ENCODE measurements at regions not wholly inside any gene's neighbourhood (a gene's known extent, or its start where the extent isn't known, plus 50 kb on each side); places are given as distances from the start of the nearest gene placed in this dataset.

DNA sequence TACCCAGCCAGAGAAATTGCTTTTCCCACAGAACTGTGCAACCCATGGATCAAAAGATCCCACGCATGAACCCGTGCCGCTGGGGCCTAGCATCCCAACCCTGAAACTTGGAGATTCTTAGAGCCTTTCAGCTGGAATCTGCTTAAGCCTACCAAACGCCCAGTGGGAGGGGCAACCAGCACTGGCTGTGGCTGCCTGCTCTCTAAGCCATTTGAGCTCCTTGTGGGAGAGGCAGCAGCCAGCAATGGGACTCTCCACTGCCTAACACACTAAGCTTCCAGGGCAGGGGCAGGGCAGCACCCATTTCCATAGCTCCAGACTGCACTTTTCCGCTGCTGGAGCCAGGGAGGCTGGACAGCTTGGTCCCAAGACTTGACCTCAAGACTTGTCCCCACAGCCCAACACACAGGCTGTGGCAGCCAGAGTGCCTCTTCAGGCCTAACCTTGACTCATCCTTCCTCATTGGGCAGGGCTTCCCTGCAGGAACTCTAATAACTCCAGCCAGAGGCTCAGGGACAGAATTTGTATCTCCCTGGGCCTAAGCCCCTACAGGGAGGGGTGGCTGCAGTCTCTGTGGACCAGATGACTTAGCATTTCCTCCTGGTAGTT is 437.4 kb downstream of the MTRR start:
- no peaks in the 10 kb centered on the region for H3K27me3 ChIP-seq (ENCODE audit: control insufficient read depth, insufficient read depth, low read length)
- no peaks in the 10 kb centered on the region for H3K4me1 ChIP-seq (ENCODE audit: control insufficient read depth, insufficient read depth, low read length)
- no peak overlapping the region for H3K4me3 ChIP-seq (ENCODE audit: low read depth, low read length)
- no peaks in the 10 kb centered on the region for H3K9me3 ChIP-seq (ENCODE audit: control insufficient read depth, insufficient read depth, low read length)
- no peak overlapping the region for H3K9ac ChIP-seq (ENCODE audit: low read depth, low read length)
- no peaks in the 10 kb centered on the region for H3K36me3 ChIP-seq (ENCODE audit: control insufficient read depth, insufficient read depth, low read length)

DNA sequence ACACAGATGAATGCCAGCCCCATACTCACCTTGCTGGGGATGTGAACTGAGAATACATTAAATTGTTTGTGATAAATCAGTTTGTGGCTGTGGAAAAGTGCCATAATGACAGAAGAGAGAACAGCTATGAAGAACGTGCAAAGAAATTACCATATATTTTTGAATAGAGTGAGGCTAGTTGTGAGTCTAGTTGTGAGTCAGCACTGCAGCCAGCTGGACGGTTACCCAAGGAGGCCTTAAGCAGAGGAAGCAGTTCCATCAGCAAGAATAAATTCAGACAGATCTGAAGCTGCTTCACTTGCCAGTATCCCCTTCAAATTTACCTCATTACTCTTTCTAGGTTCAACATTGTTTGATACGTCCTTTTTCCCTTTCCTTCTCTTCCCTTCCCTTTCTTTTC is 446.0 kb downstream of the MTRR start:
- Histone ChIP-seq H3K36me3 (ENCODE audit: control insufficient read depth, insufficient read depth, low read length) (no peaks in the 10 kb centered on the region), H3K27me3 (ENCODE audit: control insufficient read depth, insufficient read depth, low read length) (no peaks in the 10 kb centered on the region), H3K9me3 (ENCODE audit: control insufficient read depth, insufficient read depth, low read length) (no peaks in the 10 kb centered on the region), H3K4me3 (ENCODE audit: low read depth, low read length) (no peak overlapping the region), H3K4me1 (ENCODE audit: control insufficient read depth, insufficient read depth, low read length) (no peaks in the 10 kb centered on the region), H3K9ac (ENCODE audit: low read depth, low read length) (no peak overlapping the region)

DNA sequence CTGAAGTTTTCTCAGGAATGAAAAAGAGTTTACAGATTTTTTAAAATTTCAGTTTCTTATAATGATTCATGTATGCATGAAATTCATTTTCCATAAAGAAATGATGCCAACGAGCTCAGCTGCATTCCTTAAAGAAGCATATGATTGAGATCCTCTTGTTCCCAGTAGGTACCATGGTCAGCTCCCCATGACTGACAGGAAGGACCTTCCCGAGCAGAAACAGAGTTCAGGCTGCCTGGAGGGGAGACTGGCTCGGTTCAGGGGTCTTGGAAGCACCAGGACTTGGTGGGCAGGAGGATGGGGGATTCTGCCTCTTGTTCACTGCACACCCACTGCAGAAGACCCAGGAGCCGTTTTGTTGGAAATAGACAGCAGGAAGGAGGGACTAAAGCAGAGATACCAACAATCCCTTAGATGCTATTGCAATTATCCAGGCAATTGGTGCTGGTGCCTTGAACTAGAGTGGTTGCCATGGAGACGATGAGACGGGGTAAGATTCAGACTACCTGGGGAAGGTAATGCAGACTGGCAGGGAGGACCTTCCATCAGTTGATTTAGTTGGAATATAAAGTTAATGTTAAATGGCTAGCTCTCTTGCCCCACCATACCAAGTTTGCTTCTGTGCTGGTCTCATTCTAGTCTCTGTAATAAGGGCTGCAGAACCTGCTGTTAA is 447.8 kb downstream of the MTRR start:
- H3K27me3 ChIP-seq (ENCODE audit: control insufficient read depth, insufficient read depth, low read length) = no peaks in the 10 kb centered on the region
- no peak overlapping the region for H3K4me3 ChIP-seq (ENCODE audit: low read depth, low read length)
- H3K36me3 ChIP-seq (ENCODE audit: control insufficient read depth, insufficient read depth, low read length) = no peaks in the 10 kb centered on the region
- H3K4me1 ChIP-seq (ENCODE audit: control insufficient read depth, insufficient read depth, low read length) = no peaks in the 10 kb centered on the region
- H3K9ac ChIP-seq (ENCODE audit: low read depth, low read length) = no peak overlapping the region
- H3K9me3 ChIP-seq (ENCODE audit: control insufficient read depth, insufficient read depth, low read length) = no peaks in the 10 kb centered on the region

DNA sequence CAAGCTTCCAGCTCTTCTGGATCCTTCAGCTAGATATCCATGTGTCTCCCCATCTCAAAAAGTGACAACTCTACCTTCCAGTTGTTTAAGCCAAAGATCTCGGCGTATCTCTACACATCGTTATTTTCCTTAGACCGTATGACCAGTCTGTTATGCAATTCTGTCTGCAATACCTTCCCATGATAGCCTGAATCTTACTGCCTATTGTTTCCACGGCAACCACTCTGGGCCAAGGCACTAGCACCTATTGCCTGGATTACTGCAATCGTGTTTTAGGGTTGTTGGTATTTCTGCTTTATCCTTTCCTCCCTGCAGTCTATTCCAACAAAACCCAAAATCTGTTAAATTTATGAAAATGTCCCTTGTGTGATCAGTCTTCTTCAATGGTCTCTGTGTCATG is 448.4 kb downstream of the MTRR start:
- no peaks in the 10 kb centered on the region for H3K36me3 ChIP-seq (ENCODE audit: control insufficient read depth, insufficient read depth, low read length)
- H3K4me3 ChIP-seq (ENCODE audit: low read depth, low read length) = no peak overlapping the region
- no peaks in the 10 kb centered on the region for H3K27me3 ChIP-seq (ENCODE audit: control insufficient read depth, insufficient read depth, low read length)
- no peaks in the 10 kb centered on the region for H3K4me1 ChIP-seq (ENCODE audit: control insufficient read depth, insufficient read depth, low read length)
- no peaks in the 10 kb centered on the region for H3K9me3 ChIP-seq (ENCODE audit: control insufficient read depth, insufficient read depth, low read length)
- H3K9ac ChIP-seq (ENCODE audit: low read depth, low read length) = no peak overlapping the region

DNA sequence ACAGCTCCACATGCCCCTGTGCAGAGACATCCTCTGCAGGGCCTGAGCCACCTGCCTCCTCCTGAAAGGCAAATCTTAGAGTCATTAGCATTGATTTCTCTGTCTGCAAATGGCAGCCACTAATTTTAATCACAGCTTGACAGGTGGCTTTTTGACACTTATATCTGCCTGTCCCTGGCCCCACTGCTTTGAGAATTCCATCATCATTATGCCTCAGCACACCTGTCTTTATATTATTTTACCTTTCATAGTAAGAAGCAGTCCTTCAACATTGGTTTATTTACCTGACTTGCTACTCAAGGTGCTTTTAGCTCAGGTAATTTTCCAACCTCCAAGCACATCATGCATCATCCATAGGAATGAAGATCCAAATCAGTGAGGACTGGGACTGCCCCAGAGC is 451.3 kb downstream of the MTRR start:
- Histone ChIP-seq H3K9me3 (ENCODE audit: control insufficient read depth, insufficient read depth, low read length) (no peaks in the 10 kb centered on the region), H3K4me3 (ENCODE audit: low read depth, low read length) (no peak overlapping the region), H3K36me3 (ENCODE audit: control insufficient read depth, insufficient read depth, low read length) (no peaks in the 10 kb centered on the region), H3K27me3 (ENCODE audit: control insufficient read depth, insufficient read depth, low read length) (no peaks in the 10 kb centered on the region), H3K4me1 (ENCODE audit: control insufficient read depth, insufficient read depth, low read length) (no peaks in the 10 kb centered on the region), H3K9ac (ENCODE audit: low read depth, low read length) (no peak overlapping the region)

DNA sequence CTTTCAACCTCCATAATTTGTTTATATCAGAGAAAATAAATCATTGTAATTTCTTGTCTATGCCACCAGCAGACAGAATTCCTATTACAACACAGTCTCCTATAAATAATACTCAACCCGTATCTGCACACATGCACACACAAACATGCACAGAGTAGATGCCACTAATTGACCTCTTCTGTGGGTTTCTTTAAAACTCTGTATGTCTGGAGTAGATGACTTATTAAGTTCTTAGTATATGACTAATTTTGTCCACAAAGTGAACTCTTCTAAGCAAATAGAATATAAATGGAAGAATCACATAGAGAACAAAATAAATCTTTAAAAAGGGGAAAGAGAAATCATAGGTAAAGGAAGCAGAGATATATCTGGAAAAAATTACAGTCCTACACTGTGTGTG is 452.3 kb downstream of the MTRR start:
- Histone ChIP-seq H3K27me3 (ENCODE audit: control insufficient read depth, insufficient read depth, low read length) (no peaks in the 10 kb centered on the region), H3K9ac (ENCODE audit: low read depth, low read length) (no peak overlapping the region), H3K9me3 (ENCODE audit: control insufficient read depth, insufficient read depth, low read length) (no peaks in the 10 kb centered on the region), H3K4me1 (ENCODE audit: control insufficient read depth, insufficient read depth, low read length) (no peaks in the 10 kb centered on the region), H3K4me3 (ENCODE audit: low read depth, low read length) (no peak overlapping the region), H3K36me3 (ENCODE audit: control insufficient read depth, insufficient read depth, low read length) (no peaks in the 10 kb centered on the region)

DNA sequence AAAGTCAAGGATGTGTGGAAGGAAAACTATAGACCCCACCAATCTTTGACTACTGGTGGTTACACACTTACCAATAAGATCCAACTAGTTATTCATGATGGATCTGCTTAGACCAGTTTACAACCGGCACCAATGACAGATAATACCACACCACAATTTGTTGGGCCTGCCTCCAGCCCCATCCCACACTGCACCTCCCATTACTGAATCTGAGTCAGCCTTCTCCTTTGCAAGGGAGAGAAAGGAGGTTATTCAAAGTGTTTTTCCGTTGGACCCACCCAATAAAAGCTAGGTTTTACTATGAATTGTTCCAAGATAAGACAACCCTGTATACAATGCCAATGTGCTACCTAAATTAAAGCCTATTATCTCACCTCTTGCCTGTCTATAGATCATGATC is 453.5 kb downstream of the MTRR start:
- Histone ChIP-seq H3K4me1 (ENCODE audit: control insufficient read depth, insufficient read depth, low read length) (no peaks in the 10 kb centered on the region), H3K9ac (ENCODE audit: low read depth, low read length) (no peak overlapping the region), H3K27me3 (ENCODE audit: control insufficient read depth, insufficient read depth, low read length) (no peaks in the 10 kb centered on the region), H3K36me3 (ENCODE audit: control insufficient read depth, insufficient read depth, low read length) (no peaks in the 10 kb centered on the region), H3K9me3 (ENCODE audit: control insufficient read depth, insufficient read depth, low read length) (no peaks in the 10 kb centered on the region), H3K4me3 (ENCODE audit: low read depth, low read length) (no peak overlapping the region)

DNA sequence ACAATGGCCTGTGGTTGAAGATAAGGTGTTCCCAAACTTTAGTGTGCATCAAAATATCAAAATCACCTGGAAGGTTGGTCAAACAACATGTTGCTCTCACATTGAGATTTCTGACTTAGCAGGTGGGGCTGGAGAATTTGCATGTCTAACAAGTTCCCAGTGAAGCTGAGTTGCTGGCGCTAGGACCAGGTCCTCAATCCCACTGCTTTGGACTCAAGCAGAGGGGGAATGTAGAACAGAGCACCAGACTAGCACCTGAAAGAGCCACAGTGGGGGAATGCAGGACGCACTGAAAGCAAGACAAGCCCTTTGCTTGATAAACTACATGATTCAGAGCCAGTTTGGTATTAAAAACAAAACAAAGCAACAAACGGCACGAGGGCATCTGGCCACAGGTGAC is 458.1 kb downstream of the MTRR start:
- Histone ChIP-seq H3K9ac (ENCODE audit: low read depth, low read length) (no peak overlapping the region), H3K36me3 (ENCODE audit: control insufficient read depth, insufficient read depth, low read length) (no peaks in the 10 kb centered on the region), H3K4me1 (ENCODE audit: control insufficient read depth, insufficient read depth, low read length) (no peaks in the 10 kb centered on the region), H3K9me3 (ENCODE audit: control insufficient read depth, insufficient read depth, low read length) (no peaks in the 10 kb centered on the region), H3K4me3 (ENCODE audit: low read depth, low read length) (no peak overlapping the region), H3K27me3 (ENCODE audit: control insufficient read depth, insufficient read depth, low read length) (no peaks in the 10 kb centered on the region)

DNA sequence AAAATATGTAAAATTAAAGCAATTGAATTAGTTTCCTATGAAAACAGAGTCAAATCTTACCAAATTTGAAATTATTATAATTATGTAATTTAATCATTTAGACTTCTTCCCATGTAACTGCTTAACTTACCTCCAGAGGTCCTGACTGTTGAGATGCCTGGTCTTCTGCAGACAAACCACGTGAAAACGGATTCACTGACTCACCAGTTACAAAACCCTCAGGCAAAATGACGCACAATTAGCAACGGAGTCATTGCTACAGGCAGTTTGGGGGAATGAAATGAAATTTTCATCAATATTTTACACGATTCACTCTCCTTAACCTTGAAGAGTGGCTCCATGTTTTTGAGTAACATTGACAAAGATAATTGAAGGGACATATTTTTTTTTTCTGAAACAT is 460.8 kb downstream of the MTRR start:
- no peaks in the 10 kb centered on the region for H3K36me3 ChIP-seq (ENCODE audit: control insufficient read depth, insufficient read depth, low read length)
- H3K9me3 ChIP-seq (ENCODE audit: control insufficient read depth, insufficient read depth, low read length) = no peaks in the 10 kb centered on the region

DNA sequence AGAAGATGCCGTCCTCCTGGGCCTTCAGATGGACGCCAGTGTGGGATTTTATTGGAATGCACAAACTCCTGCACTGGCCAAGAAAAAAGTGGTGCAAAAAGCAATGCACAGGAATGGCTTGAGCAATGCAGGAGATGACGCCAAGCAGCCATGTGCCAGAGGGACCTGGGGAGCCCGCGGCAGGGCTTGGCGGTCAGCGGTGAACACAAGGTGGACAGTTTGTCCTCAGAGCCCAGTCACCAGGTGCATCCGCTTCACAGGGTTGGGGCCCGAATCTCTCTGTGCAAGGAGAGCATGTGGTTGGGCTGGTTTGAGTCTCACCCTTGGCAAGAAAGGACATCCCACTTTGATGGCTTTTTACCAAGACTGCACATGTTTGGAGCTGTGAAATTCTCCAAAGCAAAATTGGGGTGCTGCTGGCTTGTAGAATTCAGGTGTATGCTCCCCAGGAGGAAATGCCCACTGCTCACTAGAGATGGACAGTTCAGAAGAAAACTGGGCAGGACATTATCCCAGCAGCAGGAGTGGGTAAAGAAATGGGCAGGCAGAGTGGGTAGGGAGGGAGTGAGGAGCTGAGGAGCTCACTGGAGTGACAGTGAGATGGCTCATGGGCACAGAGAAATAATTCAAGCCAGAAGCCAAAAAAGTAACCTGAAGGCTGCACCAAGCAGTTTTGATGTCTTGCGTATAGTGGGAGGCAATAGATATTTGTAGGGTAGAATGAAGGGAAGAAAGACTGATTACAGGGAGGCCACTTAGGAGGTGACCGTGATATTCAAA is 463.9 kb downstream of the MTRR start:
- Histone ChIP-seq H3K9ac (ENCODE audit: low read depth, low read length) (no peak overlapping the region), H3K9me3 (ENCODE audit: control insufficient read depth, insufficient read depth, low read length) (no peaks in the 10 kb centered on the region), H3K4me3 (ENCODE audit: low read depth, low read length) (no peak overlapping the region), H3K36me3 (ENCODE audit: control insufficient read depth, insufficient read depth, low read length) (no peaks in the 10 kb centered on the region), H3K4me1 (ENCODE audit: control insufficient read depth, insufficient read depth, low read length) (no peaks in the 10 kb centered on the region), H3K27me3 (ENCODE audit: control insufficient read depth, insufficient read depth, low read length) (no peaks in the 10 kb centered on the region)

More for the DNA sequence above, 460.8 kb downstream of the MTRR start:
- Histone ChIP-seq H3K4me3 (ENCODE audit: low read depth, low read length) (no peak overlapping the region), H3K4me1 (ENCODE audit: control insufficient read depth, insufficient read depth, low read length) (no peaks in the 10 kb centered on the region), H3K9ac (ENCODE audit: low read depth, low read length) (no peak overlapping the region), H3K27me3 (ENCODE audit: control insufficient read depth, insufficient read depth, low read length) (no peaks in the 10 kb centered on the region)

DNA sequence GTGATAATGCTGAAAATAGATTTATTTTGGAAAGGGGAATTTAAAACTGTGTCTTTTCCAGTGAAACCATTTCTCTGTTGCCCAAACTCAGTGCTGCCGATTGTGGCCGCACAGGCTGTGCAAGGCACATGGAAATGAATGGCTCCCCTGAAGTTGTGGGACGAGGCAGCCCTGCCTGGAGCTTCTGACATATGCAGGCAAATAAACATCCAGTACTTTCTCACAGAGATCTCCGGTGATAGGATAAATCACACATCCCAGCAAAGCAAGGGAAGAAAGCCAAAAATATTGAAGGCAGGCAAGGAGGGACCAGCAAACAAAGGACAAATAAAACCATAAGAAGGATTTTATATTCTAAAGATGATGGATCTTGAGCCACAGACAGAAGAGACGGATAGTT is 464.5 kb downstream of the MTRR start:
- Histone ChIP-seq H3K9me3 (ENCODE audit: control insufficient read depth, insufficient read depth, low read length) (no peaks in the 10 kb centered on the region), H3K27me3 (ENCODE audit: control insufficient read depth, insufficient read depth, low read length) (no peaks in the 10 kb centered on the region), H3K36me3 (ENCODE audit: control insufficient read depth, insufficient read depth, low read length) (no peaks in the 10 kb centered on the region), H3K4me1 (ENCODE audit: control insufficient read depth, insufficient read depth, low read length) (no peaks in the 10 kb centered on the region), H3K4me3 (ENCODE audit: low read depth, low read length) (no peak overlapping the region), H3K9ac (ENCODE audit: low read depth, low read length) (no peak overlapping the region)

DNA sequence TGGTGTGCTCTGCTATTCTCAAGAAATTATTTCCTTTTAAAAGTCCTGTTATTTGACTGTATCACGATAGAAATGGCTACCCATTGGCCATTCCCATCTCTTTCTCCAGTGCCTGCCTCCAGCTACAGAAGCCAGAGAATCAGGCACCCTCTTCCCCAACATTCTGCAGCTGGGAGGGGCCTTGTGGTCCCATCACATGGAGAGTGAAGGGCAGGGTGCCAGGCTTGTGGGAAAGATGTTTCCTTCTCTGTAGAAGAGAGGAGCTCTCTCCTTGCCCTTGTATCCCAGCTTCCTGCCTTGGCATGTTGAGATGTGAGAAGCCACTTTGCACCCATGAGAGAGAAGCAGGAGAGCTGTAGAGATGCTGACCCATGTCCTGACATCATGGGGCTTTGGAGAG is 465.0 kb downstream of the MTRR start:
- Histone ChIP-seq H3K4me3 (ENCODE audit: low read depth, low read length) (no peak overlapping the region), H3K9ac (ENCODE audit: low read depth, low read length) (no peak overlapping the region), H3K27me3 (ENCODE audit: control insufficient read depth, insufficient read depth, low read length) (no peaks in the 10 kb centered on the region), H3K9me3 (ENCODE audit: control insufficient read depth, insufficient read depth, low read length) (no peaks in the 10 kb centered on the region), H3K4me1 (ENCODE audit: control insufficient read depth, insufficient read depth, low read length) (no peaks in the 10 kb centered on the region), H3K36me3 (ENCODE audit: control insufficient read depth, insufficient read depth, low read length) (no peaks in the 10 kb centered on the region)
